ENCODE measurements at regions not wholly inside any gene's neighbourhood (a gene's known extent, or its start where the extent isn't known, plus 50 kb on each side); places are given as distances from the start of the nearest gene placed in this dataset.

- no peak for TF ChIP-seq RELB (IDR thresholded peaks at IDR 0.05; ENCODE audit: low read depth)
- no peak for TF ChIP-seq ASH2L (IDR thresholded peaks at IDR 0.05; ENCODE audit: borderline replicate concordance, low read depth)
- TF ChIP-seq NFYB (IDR thresholded peaks at IDR 0.05; ENCODE audit: insufficient read depth, low read depth, low read length) = no peak
- no peak for TF ChIP-seq EP300 (IDR thresholded peaks at IDR 0.05; ENCODE audit: borderline replicate concordance in 1 of 2, control insufficient read depth in 1 of 2, low read depth in 2 of 2, low read length in 2 of 2)
Measured at GRCh38 chr18:7369006-7369405, 138.1 kb downstream of the LRRC30 start (continued).

- intact Hi-C loops (cut with micrococcal nuclease; ENCODE audit: unreplicated experiment) = no loop called here
- WGBS (ENCODE audit: insufficient coverage, insufficient replicate concordance, low lambda C conversion rate, missing lambda C conversion rate) = 12% methylated on average over 7 of the region's 7 CpGs
- H3K36me3 ChIP-seq (ENCODE audit: control insufficient read depth in 2 of 2, insufficient read depth in 2 of 2, low read length in 1 of 2) = no peaks in the 10 kb centered on the region
- ChIA-PET CTCF (no interaction called here), POLR2A (no interaction called here), RAD21 (ENCODE audit: unreplicated experiment) (no interaction called here), SMC1A (ENCODE audit: uncharacterized antibody, unreplicated experiment) (no interaction called here)
- H3K27me3 ChIP-seq (replicated peaks in 1 of 2; ENCODE audit: control insufficient read depth in 2 of 2, insufficient read depth in 2 of 2, low read length in 1 of 2) = no peaks in the 10 kb centered on the region
- H3K79me2 ChIP-seq (ENCODE audit: control insufficient read depth, insufficient read depth, low read length) = no peaks in the 10 kb centered on the region
- in situ Hi-C loops (cut with MboI) = no loop called here
- no peak overlapping the region for H3K9ac ChIP-seq (ENCODE audit: control insufficient read depth, insufficient read depth, low read length)
- H3K4me1 ChIP-seq (ENCODE audit: control insufficient read depth, insufficient read depth, low read length) = no peaks in the 10 kb centered on the region
- no peak overlapping the region for H3K4me2 ChIP-seq (ENCODE audit: control insufficient read depth, insufficient read depth)
- no peak for DNase-seq (ENCODE audit: low read depth, low spot score)
- no peaks in the 10 kb centered on the region for H4K20me1 ChIP-seq (ENCODE audit: control insufficient read depth, insufficient read depth)
- no TSS peak for BruUV-seq (replicated peaks)
- no peak overlapping the region for H3K27ac ChIP-seq (ENCODE audit: control insufficient read depth, insufficient read depth)
- no peak overlapping the region for H3K4me3 ChIP-seq
- no peak for FAIRE-seq
- no peak for TF ChIP-seq BACH1 (IDR thresholded peaks at IDR 0.05; ENCODE audit: borderline replicate concordance)
- no peak for TF ChIP-seq USF2 (IDR thresholded peaks at IDR 0.05; ENCODE audit: borderline replicate concordance, low read depth, low read length)
- no peak for TF ChIP-seq IKZF2 (IDR thresholded peaks at IDR 0.05)
- no peak for TF ChIP-seq PRDM15 (CRISPR knock-in tag; IDR thresholded peaks at IDR 0.05)
- TF ChIP-seq KDM1A (IDR thresholded peaks at IDR 0.05; ENCODE audit: borderline replicate concordance) = no peak
- no peaks in the 10 kb centered on the region; the same call in 2 of the 3 replicates for H3K9me3 ChIP-seq (replicated peaks; ENCODE audit: control insufficient read depth, insufficient read depth, low read length)
- H2AFZ ChIP-seq (ENCODE audit: control insufficient read depth, low read depth, low read length) = no peak overlapping the region
- no peak for ATAC-seq
Measured at GRCh38 chr18:7370375-7370774, 139.5 kb downstream of the LRRC30 start.
